ENCODE measurements at regions not wholly inside any gene's neighbourhood (a gene's known extent, or its start where the extent isn't known, plus 50 kb on each side); places are given as distances from the start of the nearest gene placed in this dataset.
"Not testable (repeated sequence)": the region's sequence is repeated elsewhere in the genome, so short reads cannot be mapped to it uniquely, and the experiment has no call there.

DNA sequence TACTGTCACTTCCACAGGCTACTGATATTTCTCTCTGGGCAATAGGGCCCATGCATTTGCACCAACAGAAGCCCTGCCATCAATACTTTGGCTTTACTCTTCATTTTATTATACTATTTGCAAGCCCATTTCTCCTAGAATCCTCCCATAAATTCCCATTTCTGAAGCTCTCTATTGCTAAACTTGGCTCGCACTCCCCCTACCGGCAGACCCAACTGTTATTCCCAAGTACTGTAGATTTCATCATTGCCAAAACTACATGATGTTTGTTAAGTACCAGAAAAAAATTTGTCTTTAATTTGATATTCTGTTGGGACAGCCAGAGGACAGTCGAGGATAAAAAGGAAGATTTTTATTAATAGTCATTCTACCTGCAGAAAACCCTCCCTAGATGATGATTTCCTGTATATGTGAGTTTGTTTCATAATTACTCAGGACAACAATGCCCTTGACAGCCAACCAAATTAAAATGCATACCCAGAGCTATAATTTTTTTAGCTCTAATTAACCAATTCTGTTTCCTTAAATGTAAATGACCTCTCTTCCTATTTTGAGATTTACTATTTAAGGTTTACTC, 298.6 kb downstream of the REEP3 start:
- ATAC-seq (no peak), DNase-seq (no peak)
- POLR2A ChIA-PET = no interaction called here
- Mint-ChIP-seq H3K36me3 (no peaks in the 10 kb centered on the region), H3K9me3 (peaks cover 0 to 9% (median 0%) of the 10 kb centered on the region in 9 donors), H3K27ac (no peak overlapping the region), H3K27me3 (peaks cover 13 to 74% (median 22%) of the 10 kb centered on the region in 5 donors), H3K4me1 (no peaks in the 10 kb centered on the region), H3K4me3 (no peak overlapping the region)

DNA sequence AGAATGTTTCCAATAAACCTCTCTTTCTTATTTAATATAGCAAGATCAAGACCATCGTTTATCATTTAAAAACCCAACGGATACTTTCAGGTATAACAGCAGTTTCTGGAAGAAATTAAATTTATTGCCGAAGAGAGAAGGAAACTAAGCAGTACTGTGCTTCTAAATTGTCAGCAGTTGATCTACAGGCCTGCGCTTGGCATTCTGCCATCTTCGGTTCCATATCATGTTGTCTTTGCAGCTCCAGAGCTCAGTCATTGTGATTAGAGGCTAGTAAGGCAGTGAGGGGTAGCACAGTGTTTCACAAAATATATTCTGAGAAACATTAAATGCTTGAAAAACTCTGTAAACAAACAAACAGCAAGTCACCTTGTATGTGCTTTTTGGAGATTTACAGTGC, 301.3 kb downstream of the REEP3 start:
- peaks cover 0 to 6% (median 0%) of the 10 kb centered on the region in 9 donors for H3K9me3 Mint-ChIP-seq
- H3K4me1 Mint-ChIP-seq = no peaks in the 10 kb centered on the region
- H3K27ac Mint-ChIP-seq = no peak overlapping the region
- ATAC-seq (no peak), DNase-seq (no peak)
- POLR2A ChIA-PET = no interaction called here
- no peaks in the 10 kb centered on the region for H3K36me3 Mint-ChIP-seq
- no peak overlapping the region for H3K4me3 Mint-ChIP-seq
- H3K27me3 Mint-ChIP-seq = peaks cover 13 to 59% (median 24%) of the 10 kb centered on the region in 5 donors

DNA sequence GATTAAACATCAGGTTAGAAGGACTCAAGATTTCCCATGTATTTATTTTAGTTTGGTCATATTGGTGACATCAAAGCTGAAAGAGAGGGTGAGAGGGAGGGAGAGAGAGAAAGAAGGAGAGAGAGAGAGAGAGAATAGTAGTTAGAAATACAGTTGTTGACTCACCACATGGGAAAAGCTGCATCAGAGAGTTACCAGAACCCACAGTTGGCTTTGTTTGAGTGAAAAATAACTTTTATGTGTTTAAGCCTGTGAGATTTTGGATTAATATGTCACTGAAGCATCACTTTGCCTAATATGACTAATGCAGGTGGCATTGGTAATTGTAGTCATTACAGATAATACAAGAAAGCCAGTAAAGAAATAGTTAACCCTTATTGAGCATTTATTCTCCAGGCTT, 303.9 kb downstream of the REEP3 start:
- Mint-ChIP-seq H3K27me3 (peaks cover 10 to 42% (median 23%) of the 10 kb centered on the region in 5 donors), H3K36me3 (no peaks in the 10 kb centered on the region), H3K27ac (no peak overlapping the region), H3K9me3 (peaks cover 0 to 6% (median 0%) of the 10 kb centered on the region in 9 donors), H3K4me3 (no peak overlapping the region), H3K4me1 (no peaks in the 10 kb centered on the region)
- ATAC-seq (no peak), DNase-seq (no peak)
- POLR2A ChIA-PET = no interaction called here

DNA sequence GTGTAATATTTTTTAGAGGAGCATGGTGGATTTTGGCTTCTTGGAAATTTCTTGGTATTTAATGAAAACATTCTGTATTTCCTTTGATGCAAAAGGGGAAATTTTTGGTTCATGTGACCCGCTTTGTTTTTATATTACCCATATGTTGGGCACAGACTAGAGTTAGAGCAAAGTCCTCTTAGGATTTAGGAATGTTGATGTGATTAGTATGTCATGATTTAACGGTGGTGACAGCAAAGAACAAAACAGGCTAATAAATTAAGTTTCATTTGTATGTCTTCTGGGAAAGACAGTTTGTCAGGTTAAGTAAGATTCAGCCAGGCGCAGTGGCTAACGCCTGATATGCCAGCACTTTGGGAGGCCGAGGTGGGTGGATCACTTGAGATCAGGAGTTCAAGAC, 304.6 kb downstream of the REEP3 start:
- no peak for DNase-seq
- no peaks in the 10 kb centered on the region for H3K4me1 Mint-ChIP-seq
- no peak for ATAC-seq
- H3K4me3 Mint-ChIP-seq = no peak overlapping the region
- H3K36me3 Mint-ChIP-seq = no peaks in the 10 kb centered on the region
- H3K9me3 Mint-ChIP-seq = peaks cover 0 to 6% (median 0%) of the 10 kb centered on the region in 9 donors
- no peak overlapping the region for H3K27ac Mint-ChIP-seq
- POLR2A ChIA-PET = no interaction called here
- peaks cover 12 to 39% (median 21%) of the 10 kb centered on the region in 5 donors for H3K27me3 Mint-ChIP-seq

DNA sequence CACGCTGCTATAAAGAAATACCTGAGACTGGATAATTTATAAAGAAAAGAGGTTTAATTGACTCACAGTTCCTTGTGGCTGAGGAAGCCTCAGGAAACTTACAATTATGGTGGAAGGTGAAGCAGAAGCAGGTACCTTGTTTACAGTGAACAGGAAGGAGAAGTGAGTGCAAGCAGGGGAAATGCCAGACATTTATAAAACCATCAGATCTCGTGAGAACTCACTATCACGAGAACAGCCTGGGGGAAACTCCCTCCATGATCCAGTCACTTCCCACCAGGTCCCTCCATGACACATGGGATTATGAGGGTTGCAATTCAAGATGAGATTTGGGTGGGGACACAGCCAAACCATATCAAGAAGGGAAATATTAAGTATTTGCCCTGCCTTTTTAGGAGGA, 305.8 kb downstream of the REEP3 start:
- POLR2A ChIA-PET, H3K4me3 Mint-ChIP-seq, ATAC-seq, DNase-seq, H3K9me3 Mint-ChIP-seq, H3K4me1 Mint-ChIP-seq, H3K36me3 Mint-ChIP-seq: not testable (repeated sequence)
- Mint-ChIP-seq H3K27ac (peak overlapping the region in 1 of 10 donors; percentile 41), H3K27me3 (peaks cover 12 to 32% (median 17%) of the 10 kb centered on the region in 5 donors)

DNA sequence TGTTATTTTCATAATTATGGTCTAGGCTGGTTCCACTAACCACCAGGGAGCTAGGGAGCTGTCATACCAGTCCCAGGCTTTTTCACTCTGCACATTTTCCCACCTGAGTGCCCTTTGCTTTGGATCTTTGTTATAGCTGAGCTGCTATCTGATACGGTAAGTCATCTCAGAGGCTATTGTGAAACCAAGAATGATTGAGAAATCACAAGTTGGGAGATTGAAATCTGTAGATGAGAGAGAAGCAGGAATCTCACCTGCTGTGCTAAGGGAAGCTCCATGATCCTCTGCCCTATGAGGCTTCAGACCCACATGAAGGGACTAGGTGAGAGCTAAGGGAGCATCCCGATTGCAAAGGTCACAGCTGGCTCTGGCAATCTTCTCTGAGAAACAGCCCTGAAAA, 307.8 kb downstream of the REEP3 start:
- DNase-seq (no peak), ATAC-seq (no peak)
- H3K36me3 Mint-ChIP-seq = no peaks in the 10 kb centered on the region
- H3K27ac Mint-ChIP-seq = no peak overlapping the region
- H3K27me3 Mint-ChIP-seq = peaks cover 5 to 12% (median 11%) of the 10 kb centered on the region in 5 donors
- no peaks in the 10 kb centered on the region for H3K4me1 Mint-ChIP-seq
- H3K9me3 Mint-ChIP-seq = peaks cover 0 to 4% (median 0%) of the 10 kb centered on the region in 9 donors
- POLR2A ChIA-PET = no interaction called here
- H3K4me3 Mint-ChIP-seq = no peak overlapping the region

DNA sequence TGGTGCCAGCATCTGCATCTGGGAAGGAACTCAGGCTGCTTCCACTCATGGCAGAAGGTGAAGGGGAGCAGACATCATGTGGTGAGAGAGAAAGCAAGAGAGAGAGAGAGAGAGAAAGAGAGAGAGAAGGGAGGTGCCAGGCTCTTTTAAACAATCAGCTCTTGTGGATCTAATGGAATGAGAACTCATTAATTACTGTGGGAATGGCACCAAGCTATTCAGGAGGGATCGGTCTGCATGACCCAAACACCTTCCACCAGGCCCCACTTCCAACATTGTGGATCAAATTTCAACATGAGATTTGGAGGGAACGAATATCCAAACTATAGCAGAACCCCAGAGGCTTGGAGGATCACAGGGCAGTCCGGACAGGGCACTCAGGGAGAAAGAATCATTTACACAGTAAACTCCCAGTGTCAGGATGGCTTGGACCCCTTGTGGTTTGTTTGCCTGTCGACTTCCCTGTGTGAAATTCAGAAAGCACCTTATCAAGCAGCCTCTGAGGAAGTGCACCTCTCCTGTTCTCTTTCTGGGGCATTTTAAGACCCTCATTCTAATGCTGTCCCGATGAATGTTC, 308.5 kb downstream of the REEP3 start:
- no peaks in the 10 kb centered on the region for H3K36me3 Mint-ChIP-seq
- peaks cover 5 to 11% (median 10%) of the 10 kb centered on the region in 5 donors for H3K27me3 Mint-ChIP-seq
- no peaks in the 10 kb centered on the region for H3K4me1 Mint-ChIP-seq
- DNase-seq = no peak
- no peak for ATAC-seq
- peaks cover 0 to 2% (median 0%) of the 10 kb centered on the region in 9 donors for H3K9me3 Mint-ChIP-seq
- H3K27ac Mint-ChIP-seq = no peak overlapping the region
- POLR2A ChIA-PET = no interaction called here
- no peak overlapping the region for H3K4me3 Mint-ChIP-seq

DNA sequence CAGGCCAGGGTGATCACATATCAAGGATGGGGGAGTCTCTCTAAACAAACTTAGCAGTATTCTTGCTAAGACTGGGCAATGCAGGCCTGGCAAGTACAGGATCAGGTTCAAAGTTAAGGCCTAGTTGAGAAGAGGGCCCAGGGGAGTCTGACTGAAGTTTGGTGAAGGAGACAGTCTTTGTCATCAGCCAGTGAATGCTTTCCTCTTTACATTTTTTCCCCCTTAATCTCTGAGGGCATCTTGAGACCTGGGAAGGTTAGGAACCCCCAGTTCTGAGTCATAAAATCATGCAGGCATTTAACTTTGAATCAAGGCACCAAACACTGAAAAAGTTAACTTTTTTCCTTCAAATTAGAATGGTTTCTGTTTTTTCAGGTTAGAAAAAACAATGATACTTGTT, 311.5 kb downstream of the REEP3 start:
- POLR2A ChIA-PET = no interaction called here
- no peak for ATAC-seq
- no peak for DNase-seq
- Mint-ChIP-seq H3K27ac (no peak overlapping the region), H3K4me1 (no peaks in the 10 kb centered on the region), H3K9me3 (no peaks in the 10 kb centered on the region), H3K27me3 (peaks cover 4 to 15% (median 10%) of the 10 kb centered on the region in 5 donors), H3K36me3 (no peaks in the 10 kb centered on the region), H3K4me3 (no peak overlapping the region)

DNA sequence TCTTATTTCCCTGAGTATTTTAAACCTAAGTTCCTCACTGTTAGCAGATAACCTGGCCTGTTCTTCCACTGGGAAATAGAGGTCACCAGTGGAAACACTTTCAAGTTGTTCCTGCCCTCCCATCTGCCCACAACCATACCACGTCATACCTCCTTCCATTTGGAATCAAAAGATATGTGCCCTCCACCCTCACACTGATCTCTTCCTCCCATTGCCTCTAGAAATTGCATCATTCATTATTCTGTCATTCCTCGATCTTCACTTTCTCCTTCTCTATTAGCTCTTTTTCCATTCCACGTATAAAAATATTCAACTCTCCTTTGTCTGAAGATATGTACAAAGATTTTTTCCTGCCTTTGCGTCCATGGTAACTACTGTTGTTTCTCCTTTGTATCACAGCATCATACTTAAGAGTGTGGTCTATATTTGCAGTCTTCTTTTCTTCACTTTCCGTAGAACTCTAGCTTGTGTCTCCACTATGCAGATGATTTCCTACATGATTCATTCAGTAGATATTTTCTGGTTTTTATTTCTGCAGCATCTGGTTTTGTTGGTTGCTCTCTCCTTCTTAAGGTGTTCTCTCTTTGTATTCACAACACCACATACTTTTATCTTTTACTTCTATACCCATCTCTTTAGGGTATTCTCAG, 312.3 kb downstream of the REEP3 start:
- Mint-ChIP-seq H3K4me1 (no peaks in the 10 kb centered on the region), H3K4me3 (no peak overlapping the region), H3K27ac (no peak overlapping the region), H3K9me3 (no peaks in the 10 kb centered on the region), H3K27me3 (peaks cover 4 to 15% (median 10%) of the 10 kb centered on the region in 5 donors), H3K36me3 (no peaks in the 10 kb centered on the region)
- POLR2A ChIA-PET = no interaction called here
- ATAC-seq (no peak), DNase-seq (no peak)

DNA sequence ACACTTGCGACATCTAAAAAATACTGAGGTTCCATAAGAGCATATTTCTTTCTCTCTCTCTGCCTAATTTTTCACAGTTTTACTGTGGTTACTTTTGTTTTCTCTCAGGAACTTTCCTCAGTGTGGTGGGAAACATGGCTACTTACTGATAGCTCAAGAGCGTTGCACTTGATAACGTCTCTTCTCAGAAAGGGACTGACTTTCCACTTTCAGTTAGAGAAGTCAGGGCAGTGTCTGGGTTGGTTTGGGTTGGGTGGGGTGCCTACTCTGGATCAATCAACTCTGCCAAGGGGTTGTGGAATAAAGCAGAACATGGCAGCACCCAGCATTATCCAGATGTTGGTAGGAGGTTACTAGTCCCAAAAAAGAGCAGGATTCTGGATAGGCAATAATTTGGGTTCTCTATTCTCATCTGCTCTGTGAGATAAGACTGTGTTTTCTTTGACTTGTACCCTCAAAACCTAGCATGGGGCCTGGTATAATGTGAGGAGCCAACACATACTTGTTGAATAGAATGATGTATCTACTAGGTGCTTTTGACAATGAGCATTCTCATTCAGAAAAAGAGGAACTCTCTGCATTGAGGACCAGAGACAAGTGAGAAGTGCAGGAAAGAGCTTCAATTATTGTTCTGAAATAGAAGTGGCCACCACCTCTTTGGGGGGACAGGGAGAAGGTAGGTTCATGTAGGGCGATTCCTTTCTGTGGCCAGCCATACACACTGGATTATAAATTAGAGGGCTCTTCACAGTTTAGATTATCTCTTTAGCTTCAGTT, 315.7 kb downstream of the REEP3 start:
- no peak for ATAC-seq
- Mint-ChIP-seq H3K4me3 (no peak overlapping the region), H3K27me3 (peaks cover 6 to 21% (median 14%) of the 10 kb centered on the region in 5 donors), H3K4me1 (no peaks in the 10 kb centered on the region), H3K36me3 (no peaks in the 10 kb centered on the region), H3K27ac (no peak overlapping the region), H3K9me3 (no peaks in the 10 kb centered on the region)
- POLR2A ChIA-PET = no interaction called here
- no peak for DNase-seq

DNA sequence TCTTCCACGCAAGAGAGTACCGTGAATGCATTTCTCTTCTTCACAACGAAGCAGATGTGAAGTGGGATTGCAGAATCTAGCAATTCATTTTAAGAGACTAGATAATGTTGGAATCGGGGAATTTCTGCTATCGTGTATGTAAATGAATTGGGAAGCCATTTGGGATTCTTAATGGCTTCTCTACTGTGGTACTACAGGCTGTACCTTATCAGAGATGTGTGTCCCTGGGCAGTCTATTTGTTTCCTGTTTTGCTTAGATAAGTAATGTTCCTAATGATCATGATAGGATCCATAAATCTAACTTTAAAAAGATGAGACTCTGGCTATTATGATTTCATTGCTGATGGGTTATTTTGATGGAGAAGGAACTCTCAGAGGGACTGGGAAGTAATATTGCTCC, 320.6 kb downstream of the REEP3 start:
- Mint-ChIP-seq H3K27me3 (peaks cover 6 to 24% (median 19%) of the 10 kb centered on the region in 5 donors), H3K36me3 (no peaks in the 10 kb centered on the region), H3K4me3 (no peak overlapping the region), H3K4me1 (no peaks in the 10 kb centered on the region), H3K27ac (no peak overlapping the region), H3K9me3 (no peaks in the 10 kb centered on the region)
- POLR2A ChIA-PET = no interaction called here
- ATAC-seq (no peak), DNase-seq (no peak)

DNA sequence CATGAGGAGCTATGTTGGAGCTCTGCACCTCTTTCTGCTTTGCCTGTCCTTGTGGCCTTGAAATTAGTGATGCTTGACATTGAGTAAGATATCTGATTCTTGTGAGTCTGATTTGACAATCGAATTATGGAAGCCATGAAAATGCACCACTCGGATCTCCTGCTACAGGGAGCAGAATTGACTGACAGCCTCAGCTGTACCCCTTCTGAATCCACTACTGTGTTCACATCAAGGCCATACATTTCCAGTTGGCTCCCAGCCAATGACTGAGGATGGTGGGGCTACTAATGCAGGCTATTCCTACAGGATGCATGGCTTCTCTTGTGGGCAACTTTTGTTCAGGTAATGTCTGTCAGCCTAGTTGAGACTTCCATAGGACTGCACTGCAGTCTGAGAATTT, 321.9 kb downstream of the REEP3 start:
- peaks cover 10 to 30% (median 19%) of the 10 kb centered on the region in 5 donors for H3K27me3 Mint-ChIP-seq
- no peaks in the 10 kb centered on the region for H3K36me3 Mint-ChIP-seq
- POLR2A ChIA-PET = no interaction called here
- no peak overlapping the region for H3K27ac Mint-ChIP-seq
- peaks cover 0 to 8% (median 0%) of the 10 kb centered on the region in 9 donors for H3K9me3 Mint-ChIP-seq
- no peaks in the 10 kb centered on the region for H3K4me1 Mint-ChIP-seq
- DNase-seq (no peak), ATAC-seq (no peak)
- H3K4me3 Mint-ChIP-seq = no peak overlapping the region

DNA sequence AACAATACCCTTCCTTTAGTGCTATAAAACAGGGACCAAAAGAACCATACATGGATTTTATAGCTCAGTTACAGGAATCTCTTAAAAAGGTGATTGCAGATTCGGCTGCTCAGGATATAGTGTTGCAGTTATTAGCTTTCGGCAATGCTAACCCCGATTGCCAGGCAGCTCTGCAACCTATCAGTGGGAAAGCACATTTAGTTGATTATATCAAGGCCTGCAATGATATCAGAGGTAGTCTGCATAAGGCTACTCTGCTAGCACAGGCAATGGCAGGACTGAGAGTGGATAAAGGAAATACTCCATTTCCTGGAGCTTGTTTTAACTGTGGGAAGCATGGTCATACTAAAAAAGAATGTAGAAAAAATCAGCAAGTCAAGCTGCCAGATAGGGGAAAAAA, 327.7 kb downstream of the REEP3 start:
- H3K27me3 Mint-ChIP-seq = peaks cover 4 to 16% (median 14%) of the 10 kb centered on the region in 5 donors
- H3K36me3 Mint-ChIP-seq, H3K9me3 Mint-ChIP-seq, POLR2A ChIA-PET, H3K27ac Mint-ChIP-seq, ATAC-seq, H3K4me3 Mint-ChIP-seq, DNase-seq, H3K4me1 Mint-ChIP-seq: not testable (repeated sequence)

All from naive thymus-derived CD8-positive, alpha-beta T cell (primary cell).